Heart right ventricle (tissue), 16 donors: ENCODE measurements at regions not wholly inside any gene's neighbourhood (a gene's known extent, or its start where the extent isn't known, plus 50 kb on each side); places are given as distances from the start of the nearest gene placed in this dataset.

ENCODE experiments used
- ATAC-seq, 8 donors: fragments of 200-7000 bp; cut with Tn5 transposase; one replicate each; pipeline ENCODE4 v1.9.1; 2020; ENCODE audit warnings: mild to moderate bottlenecking in 8 of 8, moderate library complexity in 8 of 8, moderate number of reproducible peaks in 1 of 8
- DNase-seq, 2 donors: peaks; one replicate each; pipeline ENCODE4 v3.0.0-alpha.2; 2020
- H3K27ac ChIP-seq, 10 donors: fragments of 200-600 bp; sonication (generic) in 2 of 10; one replicate each; pipeline versions ENCODE4 v1.5.0 to v1.8.0; 2020 to 2022; ENCODE audit warnings: mild to moderate bottlenecking in 3 of 10
- H3K27me3 ChIP-seq, 7 donors: fragments of 200-600 bp; one replicate each; pipeline ENCODE4 v1.8.0; 2021 to 2022; ENCODE audit warnings: mild to moderate bottlenecking in 2 of 7
- H3K36me3 ChIP-seq, 9 donors: fragments of 200-600 bp; sonication (generic) in 1 of 9; one replicate each; pipeline versions ENCODE4 v1.5.0 to v1.8.0; 2020 to 2022; ENCODE audit warnings: mild to moderate bottlenecking in 2 of 9
- H3K4me1 ChIP-seq, 9 donors: fragments of 200-600 bp; sonication (generic) in 1 of 9; one replicate each; pipeline versions ENCODE4 v1.5.0 to v1.8.0; 2020 to 2022; ENCODE audit warnings: mild to moderate bottlenecking in 4 of 9
- H3K4me3 ChIP-seq, 10 donors: fragments of 200-600 bp; sonication (generic) in 2 of 10; one replicate each; pipeline versions ENCODE4 v1.5.0 to v1.8.0; 2020 to 2022; ENCODE audit warnings: mild to moderate bottlenecking in 7 of 10, moderate library complexity in 2 of 10
- H3K9me3 ChIP-seq, 11 donors: fragments of 200-600 bp in 10 of 11; sonication (generic) in 2 of 11; one replicate each; pipeline versions ENCODE4 v1.5.0 to v1.8.0; 2013 to 2022; ENCODE audit warnings: mild to moderate bottlenecking in 2 of 11, control low read depth in 1 of 11, moderate library complexity in 1 of 11
- CTCF ChIP-seq, 9 donors: fragments of 200-600 bp; sonication (generic) in 2 of 9; IDR thresholded peaks; one replicate each; pipeline versions ENCODE4 v1.5.0 to v1.8.0; 2021 to 2022; ENCODE audit warnings: antibody characterized with exemption in 9 of 9, mild to moderate bottlenecking in 5 of 9, moderate library complexity in 1 of 9
- WGBS, 2 donors: extraction: QIAGEN DNeasy Blood & Tissue Kit; methylation state at CpG; one replicate each; pipeline ENCODE4 v1.1.7; 2013; ENCODE audit warnings: inconsistent platforms in 1 of 2; 5-methylcytosine and 5-hydroxymethylcytosine counted together
- intact Hi-C, 10 donors: fragments of 100-400 bp; cut with DNase I; formaldehyde crosslinking; loops; one replicate each; pipeline versions ENCODE4 v1.11.1 to v1.14.2; 2022
- donor health status: Arrhythmogenic right ventricular cardiomyopathy.
- donor health status: ischemic (EF 13 %, LVEDD 7.1; RV severe dilation, severe dysfunction).
- donor health status: healthy with polysubstance abuse.
- donor health status: DM: no; HTN: yes; CAD: no.
- donor health status: DM: no; HTN: no; CAD: no.
- donor health status: ischemic (EF 25% LVEDD 6.9; RV normal size, moderate dysfunction).
- donor health status: ischemic (EF 25% LVEDD 5.7; RV mildly dilated, moderate dysfunction).
- donor health status: healthy.
- donor health status: DM: yes; HTN: yes; CAD: no.
- donor health status: Ischemic cardiomyopathy.
- donor health status: ischemic (EF 35%, LVEDD 5.7; RV mildly dilated, moderate dysfunction).
- donor health status: nonischemic (EF 11% LVEDD 7.7; RV severe dilation, severe dysfunction).
- donor health status: DM: yes; HTN: yes; CAD: no.
- donor health status: PGD.
- donor health status: ischemic (EF 29% LVEDD 5.4; RV normal size, mild dysfunction).
- donor health status: nonischemic (EF 23%, LVEDD 6.1; RV moderate dilation, normal function).

- ATAC-seq: no peak
- no peak for DNase-seq
- WGBS, 2 donors: 31 to 36% methylated on average over 4 of the region's 4 CpGs
- Histone ChIP-seq H3K27me3 (peaks cover 0 to 2% (median 0%) of the 10 kb centered on the region in 7 donors), H3K9me3 (peaks cover 0 to 37% (median 3%) of the 10 kb centered on the region in 11 donors), H3K4me1 (no peaks in the 10 kb centered on the region), H3K4me3 (no peak overlapping the region), H3K27ac (no peak overlapping the region), H3K36me3 (no peaks in the 10 kb centered on the region)
- TF ChIP-seq CTCF (IDR thresholded peaks at IDR 0.05): no peak
- intact Hi-C loops: no loop called here
These were observed 72.9 kb upstream of the NDN start for GRCh38 chr15:23760024-23760423.

- DNase-seq (no peak), ATAC-seq (no peak)
- TF ChIP-seq CTCF (IDR thresholded peaks at IDR 0.05): no peak
- Histone ChIP-seq H3K27ac (no peak overlapping the region), H3K27me3 (peaks cover 0 to 2% (median 0%) of the 10 kb centered on the region in 7 donors), H3K36me3 (no peaks in the 10 kb centered on the region), H3K4me1 (no peaks in the 10 kb centered on the region), H3K9me3 (peaks cover 0 to 45% (median 0%) of the 10 kb centered on the region in 11 donors), H3K4me3 (no peak overlapping the region)
- intact Hi-C loops: no loop called here
- WGBS, 2 donors: 70 to 78% methylated on average over 6 of the region's 6 CpGs
These were observed 74.3 kb upstream of the NDN start for GRCh38 chr15:23761386-23761785.

- no peaks in the 10 kb centered on the region for H3K4me1 ChIP-seq
- DNase-seq (no peak), ATAC-seq (no peak)
- peaks cover 0 to 45% (median 1%) of the 10 kb centered on the region in 11 donors for H3K9me3 ChIP-seq
- no peak for TF ChIP-seq CTCF (IDR thresholded peaks at IDR 0.05)
- no peaks in the 10 kb centered on the region for H3K36me3 ChIP-seq
- no peak overlapping the region for H3K4me3 ChIP-seq
- peaks cover 0 to 2% (median 0%) of the 10 kb centered on the region in 7 donors for H3K27me3 ChIP-seq
- no peak overlapping the region for H3K27ac ChIP-seq
- WGBS, 2 donors: 56 to 59% methylated on average over 8 of the region's 8 CpGs
- intact Hi-C loops: no loop called here
These were observed 74.9 kb upstream of the NDN start for GRCh38 chr15:23762026-23762425.

GRCh38 chr15:23763021-23763420 is 75.9 kb upstream of the NDN start:
- ATAC-seq (no peak), DNase-seq (no peak)
- intact Hi-C loops: no loop called here
- no peak overlapping the region for H3K27ac ChIP-seq
- H3K9me3 ChIP-seq: peaks cover 0 to 44% (median 5%) of the 10 kb centered on the region in 11 donors
- peaks cover 0 to 2% (median 0%) of the 10 kb centered on the region in 7 donors for H3K27me3 ChIP-seq
- 83 to 86% methylated on average over 9 of the region's 9 CpGs for WGBS, 2 donors
- no peak overlapping the region for H3K4me3 ChIP-seq
- TF ChIP-seq CTCF (IDR thresholded peaks at IDR 0.05): no peak
- no peaks in the 10 kb centered on the region for H3K36me3 ChIP-seq
- no peaks in the 10 kb centered on the region for H3K4me1 ChIP-seq
